ENCODE measurements at regions not wholly inside any gene's neighbourhood (a gene's known extent, or its start where the extent isn't known, plus 50 kb on each side); places are given as distances from the start of the nearest gene placed in this dataset.

GRCh38 chr12:130104571-130105106 is 57.6 kb upstream of the FZD10 start:
- no peak overlapping the region for H3K27ac ChIP-seq
- TF ChIP-seq, protein P1, sequence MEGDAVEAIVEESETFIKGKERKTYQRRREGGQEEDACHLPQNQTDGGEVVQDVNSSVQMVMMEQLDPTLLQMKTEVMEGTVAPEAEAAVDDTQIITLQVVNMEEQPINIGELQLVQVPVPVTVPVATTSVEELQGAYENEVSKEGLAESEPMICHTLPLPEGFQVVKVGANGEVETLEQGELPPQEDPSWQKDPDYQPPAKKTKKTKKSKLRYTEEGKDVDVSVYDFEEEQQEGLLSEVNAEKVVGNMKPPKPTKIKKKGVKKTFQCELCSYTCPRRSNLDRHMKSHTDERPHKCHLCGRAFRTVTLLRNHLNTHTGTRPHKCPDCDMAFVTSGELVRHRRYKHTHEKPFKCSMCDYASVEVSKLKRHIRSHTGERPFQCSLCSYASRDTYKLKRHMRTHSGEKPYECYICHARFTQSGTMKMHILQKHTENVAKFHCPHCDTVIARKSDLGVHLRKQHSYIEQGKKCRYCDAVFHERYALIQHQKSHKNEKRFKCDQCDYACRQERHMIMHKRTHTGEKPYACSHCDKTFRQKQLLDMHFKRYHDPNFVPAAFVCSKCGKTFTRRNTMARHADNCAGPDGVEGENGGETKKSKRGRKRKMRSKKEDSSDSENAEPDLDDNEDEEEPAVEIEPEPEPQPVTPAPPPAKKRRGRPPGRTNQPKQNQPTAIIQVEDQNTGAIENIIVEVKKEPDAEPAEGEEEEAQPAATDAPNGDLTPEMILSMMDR (conservative IDR thresholded peaks at IDR 0.05), result no peak

DNA sequence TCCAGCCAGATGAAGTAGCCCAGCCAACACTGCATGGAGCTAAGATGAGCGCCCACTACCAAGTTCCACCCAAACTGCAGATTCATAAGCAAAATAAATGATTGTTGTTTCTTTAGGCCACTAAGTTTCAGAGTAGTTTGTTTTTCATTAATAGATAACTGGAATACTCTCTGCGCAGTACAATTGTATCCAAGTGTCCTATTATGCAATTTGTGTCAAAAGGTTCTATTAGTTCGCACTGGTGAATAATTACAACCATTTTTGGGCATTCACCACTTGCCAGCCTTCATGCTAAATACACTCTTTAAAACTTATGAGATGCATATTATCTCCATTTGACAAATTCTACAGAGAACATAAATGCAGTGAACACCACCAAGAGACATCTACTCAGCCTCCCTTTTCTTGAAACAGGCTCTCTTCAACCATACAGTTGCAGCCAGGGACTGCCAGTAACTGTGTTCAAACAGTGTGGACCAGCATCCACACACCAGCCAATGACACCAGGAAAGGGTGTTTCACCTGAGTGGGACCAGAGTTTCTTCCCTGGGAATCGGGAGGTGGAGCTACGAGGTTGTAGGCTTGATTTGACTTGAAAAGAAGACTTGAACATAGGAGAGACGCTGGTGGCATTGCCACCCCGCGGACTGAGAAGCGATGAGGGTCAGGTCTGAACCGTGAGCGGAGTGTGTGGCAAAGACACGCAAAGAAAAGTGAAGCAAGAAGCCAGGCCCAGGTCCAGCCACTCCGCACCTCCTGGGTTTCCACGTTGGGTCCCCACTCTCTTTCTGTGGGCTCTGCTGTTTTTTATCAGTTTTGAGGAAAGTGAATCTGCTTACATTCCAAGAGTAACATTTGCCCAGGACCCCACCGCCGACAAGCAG is 53.0 kb upstream of the FZD10 start:
- no peak overlapping the region for H3K27ac ChIP-seq
- TF ChIP-seq, protein P1 (conservative IDR thresholded peaks at IDR 0.05), result no peak

DNA sequence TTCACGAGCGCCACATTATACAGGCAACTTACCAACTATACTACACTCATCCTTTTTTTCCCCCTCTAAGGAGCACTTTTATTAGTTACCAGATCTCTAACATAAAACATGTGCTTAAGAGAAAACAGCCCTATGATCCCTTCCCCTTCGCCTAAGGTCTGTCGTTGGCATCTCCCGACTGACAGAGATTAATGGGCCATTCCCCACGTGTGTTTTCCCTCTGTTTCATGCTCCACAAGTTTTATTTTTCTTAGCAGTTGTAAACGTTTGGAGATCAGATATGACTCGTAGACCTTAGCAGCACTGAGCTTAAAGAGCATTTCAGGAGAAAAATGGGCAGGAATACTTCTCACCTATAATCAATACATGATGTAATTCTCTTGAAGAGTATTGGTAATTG is 51.4 kb upstream of the FZD10 start:
- H3K27ac ChIP-seq, result no peak overlapping the region
- TF ChIP-seq, protein P1 (conservative IDR thresholded peaks at IDR 0.05), result no peak

- H3K27ac ChIP-seq, result no peak overlapping the region
- TF ChIP-seq, protein P1 (conservative IDR thresholded peaks at IDR 0.05), result no peak
Observed at GRCh38 chr12:130111965-130112496, 50.2 kb upstream of the FZD10 start.

Measured in VCaP (cell line).